Stimulated activated CD4-positive, alpha-beta T cell treated with anti-CD3 and anti-CD28 coated beads, Interleukin-2, amount 100 ng/mL, for 48 hours (primary cell): ENCODE measurements at regions not wholly inside any gene's neighbourhood (a gene's known extent, or its start where the extent isn't known, plus 50 kb on each side); places are given as distances from the start of the nearest gene placed in this dataset.
"Not testable (repeated sequence)": the region's sequence is repeated elsewhere in the genome, so short reads cannot be mapped to it uniquely, and the experiment has no call there.

Experiments used
- DNase-seq, 2 donors: peaks; one replicate each; pipeline ENCODE4 v3.0.0-alpha.2; 2020

- no peak for DNase-seq
Measured at GRCh38 chr3:118244761-118245160, 789.9 kb downstream of the IGSF11 start.

DNA sequence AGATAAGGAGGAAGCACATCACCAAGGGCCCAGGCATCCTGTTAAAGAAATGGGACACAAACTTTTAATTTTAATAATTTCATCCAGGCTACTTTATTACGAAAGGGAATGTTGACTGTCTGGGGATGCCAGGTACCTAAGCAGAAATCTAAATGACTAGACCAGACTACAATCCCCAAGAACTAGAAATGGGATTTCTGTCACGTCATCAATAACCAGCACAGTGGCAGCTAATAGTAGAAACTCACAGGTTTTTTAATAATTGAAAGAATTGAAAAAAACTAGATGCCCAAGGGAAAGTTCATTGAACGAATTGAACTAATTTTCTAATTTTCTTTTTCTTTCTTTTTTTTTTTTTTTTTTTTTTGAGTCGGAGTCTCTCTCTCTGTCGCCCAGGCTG lies 789.3 kb downstream of the IGSF11 start:
- DNase-seq: no peak

DNA sequence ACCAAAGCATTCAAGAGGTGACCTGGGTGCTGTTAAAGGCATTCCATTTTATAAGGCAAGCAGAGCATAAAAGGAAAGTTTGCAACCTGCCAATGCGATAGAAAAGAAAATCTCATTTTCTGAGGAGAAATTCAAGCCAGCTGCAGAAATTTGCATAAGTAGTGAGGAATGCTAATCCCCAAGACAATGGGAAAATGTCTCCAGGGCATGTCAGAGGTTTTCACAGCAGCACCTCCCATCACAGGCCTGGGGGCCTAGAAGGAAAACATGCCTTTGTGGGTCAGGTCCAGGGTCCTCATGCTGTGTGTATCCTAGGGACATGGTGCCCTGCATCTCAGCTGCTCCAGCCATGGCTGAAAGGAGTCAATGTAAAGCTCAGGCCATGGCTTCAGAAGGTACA lies 775.8 kb downstream of the IGSF11 start:
- not testable (repeated sequence) for DNase-seq

DNA sequence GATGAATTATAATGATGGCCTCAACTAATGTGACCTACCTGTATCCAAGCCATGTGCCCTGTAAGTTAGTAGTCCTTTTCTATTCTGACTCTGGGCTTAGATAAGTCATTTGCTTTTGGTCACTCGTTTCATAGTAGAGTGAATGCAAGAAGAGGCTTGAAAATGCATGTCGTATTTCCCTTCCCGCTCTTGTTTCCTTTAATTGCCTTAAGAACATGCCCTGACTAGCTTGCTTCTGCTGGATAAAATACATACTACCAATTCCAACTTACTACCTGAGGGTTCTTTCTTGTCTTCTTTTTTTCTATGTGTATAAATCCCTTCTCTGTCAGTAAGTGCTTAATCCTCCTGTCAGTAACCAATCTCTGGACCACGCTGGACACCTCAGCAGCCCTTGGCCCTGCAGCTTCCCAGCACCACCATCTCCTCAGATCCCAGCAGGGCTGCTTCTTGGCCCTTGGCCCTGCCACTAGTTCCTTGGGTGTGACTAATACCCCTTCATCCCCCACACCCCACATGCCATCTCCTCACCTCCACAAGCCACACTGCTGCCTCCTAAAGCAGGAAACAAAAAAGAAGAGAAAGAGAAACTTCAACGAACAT lies 771.7 kb downstream of the IGSF11 start:
- no peak for DNase-seq

GRCh38 chr3:118267588-118267987 lies 767.1 kb downstream of the IGSF11 start:
- no peak for DNase-seq

- no peak for DNase-seq
Measured at GRCh38 chr3:118269537-118270125, 765.0 kb downstream of the IGSF11 start.

DNA sequence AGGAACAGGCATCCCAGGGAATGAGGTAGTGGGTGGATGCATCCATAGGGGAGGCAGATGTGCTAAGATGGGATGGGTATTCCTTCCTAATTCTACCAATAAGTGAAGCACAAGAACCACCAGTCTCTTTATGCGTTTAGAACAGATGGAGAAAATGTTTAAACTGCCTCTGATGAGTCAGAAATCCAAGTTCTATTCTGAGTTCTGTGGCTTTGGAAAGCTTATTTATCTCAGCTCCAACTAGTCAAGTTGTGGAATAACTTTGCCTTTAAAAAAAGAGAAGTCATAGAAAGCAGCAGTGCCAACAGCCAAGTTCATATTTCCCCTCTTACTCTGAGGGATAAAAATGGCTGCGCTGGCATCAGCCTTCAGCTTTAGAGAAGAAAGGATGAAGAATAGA lies 761.7 kb downstream of the IGSF11 start:
- no peak for DNase-seq

GRCh38 chr3:118277814-118278213 lies 756.8 kb downstream of the IGSF11 start:
- DNase-seq: no peak

GRCh38 chr3:118292841-118293240 lies 741.8 kb downstream of the IGSF11 start:
- no peak for DNase-seq

DNA sequence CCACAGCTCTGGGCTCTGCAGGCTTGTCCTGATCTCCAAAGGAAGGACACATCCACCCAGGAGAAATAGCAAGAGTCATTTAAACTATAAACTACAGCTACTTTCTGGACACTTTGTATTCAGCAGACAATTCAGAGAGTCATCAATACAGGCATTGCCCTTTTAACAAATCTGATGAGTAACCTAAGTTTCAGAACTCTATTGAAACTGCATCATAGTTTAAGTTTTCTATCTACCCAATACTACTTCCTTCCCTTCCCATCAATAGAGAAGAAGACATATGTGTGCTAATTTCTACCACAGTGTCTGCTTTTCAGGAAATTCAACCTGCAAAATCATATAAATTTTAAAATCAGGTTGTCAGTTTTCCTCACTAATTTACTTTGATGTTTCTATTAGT lies 736.5 kb downstream of the IGSF11 start:
- DNase-seq: no peak

GRCh38 chr3:118304557-118304956 lies 730.1 kb downstream of the IGSF11 start:
- no peak for DNase-seq

- DNase-seq: no peak
Measured at GRCh38 chr3:118332699-118333098, 701.9 kb downstream of the IGSF11 start.

DNA sequence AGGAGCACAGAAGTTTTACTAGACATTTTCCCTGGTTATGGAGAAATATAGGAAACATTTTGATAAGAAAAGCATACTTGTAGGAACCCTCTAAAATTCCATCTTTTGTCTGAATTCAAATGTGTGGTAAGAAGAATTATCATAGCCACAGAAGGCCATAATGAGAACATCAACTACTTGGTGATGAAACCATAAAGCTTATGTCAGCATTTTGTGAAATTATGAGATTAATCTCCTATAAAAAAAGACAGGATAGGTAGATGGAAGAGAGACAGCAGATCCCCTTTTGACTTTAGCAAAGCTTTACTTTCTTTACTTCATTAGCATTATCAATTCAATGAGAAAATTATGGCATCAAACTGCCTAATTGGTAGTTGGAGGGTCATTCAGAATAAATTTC lies 697.0 kb downstream of the IGSF11 start:
- DNase-seq: no peak

DNA sequence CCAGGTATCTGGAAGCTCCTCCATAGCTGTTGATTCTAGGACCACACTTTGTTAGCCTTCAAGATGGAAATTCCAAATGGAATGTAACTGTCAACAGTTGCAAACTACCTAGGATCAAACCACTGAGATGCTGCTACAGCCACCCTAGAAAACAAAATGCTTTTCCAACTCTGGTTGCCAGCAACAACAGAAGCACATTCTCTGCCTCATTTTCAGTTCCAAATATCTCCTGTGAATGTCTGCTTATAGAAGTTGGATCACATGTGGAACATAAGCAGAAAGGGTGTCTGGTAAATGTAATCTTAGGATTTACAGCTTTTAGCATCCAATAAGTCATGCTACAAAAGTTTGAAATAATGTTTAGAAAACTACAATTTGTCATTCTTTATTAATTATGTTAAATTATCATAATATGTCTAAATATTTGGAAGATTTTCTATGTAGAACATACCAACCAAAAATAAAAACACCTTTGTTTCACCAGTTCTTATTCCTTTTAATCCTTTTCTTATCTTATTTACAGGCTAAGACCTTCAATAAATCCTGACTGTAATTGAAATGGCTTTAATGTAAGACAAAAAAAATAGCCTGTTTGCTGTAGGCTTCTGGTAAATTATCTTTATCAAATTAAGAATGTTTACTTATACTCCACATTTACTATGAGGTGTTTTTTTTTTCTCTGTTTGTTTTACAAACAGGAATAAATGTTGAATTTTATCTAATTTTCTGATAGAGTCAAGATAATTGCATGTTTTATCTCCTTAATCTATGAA lies 687.1 kb downstream of the IGSF11 start:
- no peak for DNase-seq

GRCh38 chr3:118348169-118348557 lies 686.5 kb downstream of the IGSF11 start:
- no peak for DNase-seq

- no peak for DNase-seq
Measured at GRCh38 chr3:118354556-118354955, 680.1 kb downstream of the IGSF11 start.

DNA sequence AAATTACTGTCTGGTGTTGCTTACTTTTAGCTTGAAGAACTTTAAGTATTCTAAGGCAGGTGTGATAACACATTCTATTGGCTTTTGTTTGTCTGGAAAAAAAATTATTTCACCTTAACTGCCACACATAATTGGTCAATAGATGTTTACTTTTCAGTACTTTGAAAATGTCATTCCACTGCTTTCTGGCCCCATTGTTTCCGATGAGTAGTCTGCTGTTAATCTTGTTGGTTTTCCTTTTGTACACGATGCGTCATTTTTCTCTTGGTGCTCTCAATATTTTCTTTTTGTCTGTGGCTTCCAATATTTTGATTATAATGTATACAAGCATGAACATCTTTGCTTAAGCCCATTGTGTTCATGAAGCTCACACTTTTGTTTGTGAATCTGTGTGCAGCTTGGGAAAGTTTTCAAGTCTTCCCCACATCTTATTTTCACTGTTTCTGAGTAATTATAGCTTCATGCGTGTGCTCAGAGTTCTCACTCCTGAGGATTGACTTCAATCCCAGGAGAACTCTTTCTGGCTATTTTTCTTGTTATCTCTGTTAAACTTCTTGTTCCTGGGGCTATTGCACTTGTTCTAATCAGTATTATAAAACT lies 664.7 kb downstream of the IGSF11 start:
- DNase-seq: no peak

- DNase-seq: no peak
Measured at GRCh38 chr3:118380576-118380975, 654.1 kb downstream of the IGSF11 start.

DNA sequence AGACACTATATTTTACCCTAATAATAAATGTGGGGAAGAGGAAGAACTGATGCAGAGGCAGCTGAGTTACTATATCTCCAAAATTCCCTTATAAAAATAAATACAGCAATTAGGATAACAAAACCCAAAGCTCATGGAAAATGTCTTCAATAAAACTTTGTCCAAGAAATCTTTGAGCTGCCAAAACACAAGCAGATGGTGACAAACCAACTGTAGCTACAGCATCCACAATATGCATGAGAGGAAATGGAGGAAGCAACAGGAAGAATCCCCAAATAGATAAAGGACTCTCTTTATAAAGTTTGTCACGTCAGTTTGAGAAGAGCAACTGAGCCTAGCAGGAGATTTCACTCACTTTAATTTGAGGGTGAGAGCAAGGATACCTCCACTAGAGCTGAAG lies 638.2 kb downstream of the IGSF11 start:
- no peak for DNase-seq

DNA sequence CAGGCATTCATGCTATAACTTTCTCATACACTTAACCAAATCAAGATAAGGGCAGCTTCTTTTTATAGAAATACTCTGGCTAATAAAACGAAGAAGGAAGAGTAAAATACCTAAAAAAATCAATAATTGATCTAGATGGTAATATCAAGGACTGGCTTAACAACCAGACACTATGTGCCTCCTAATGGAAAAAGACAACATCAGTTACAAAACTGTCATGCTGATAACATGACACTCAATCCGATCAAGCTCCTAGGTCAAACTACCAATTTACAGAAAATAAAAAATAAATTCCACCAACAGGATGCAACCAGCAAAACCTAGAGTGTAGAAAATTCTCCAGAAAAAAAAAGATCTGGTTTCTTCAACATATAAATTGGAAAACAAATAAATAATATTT lies 634.6 kb downstream of the IGSF11 start:
- no peak for DNase-seq

DNA sequence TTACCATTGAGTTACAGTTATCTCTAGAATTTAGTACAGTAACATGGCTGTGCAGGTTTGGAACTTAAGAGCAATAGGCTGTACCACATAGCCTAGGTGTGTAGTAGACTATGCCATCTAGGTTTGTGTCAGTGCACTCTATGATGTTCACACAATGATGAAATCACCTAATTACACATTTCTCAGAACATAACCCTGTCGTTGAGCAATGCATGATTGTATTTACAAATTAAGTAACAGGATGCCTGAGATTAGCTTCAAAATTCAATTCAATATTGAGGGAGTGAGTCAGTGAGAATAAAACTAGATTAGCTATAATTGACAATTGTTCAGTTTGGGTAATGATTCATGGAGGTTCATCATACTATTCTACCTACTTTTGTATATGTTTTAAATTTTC lies 633.8 kb downstream of the IGSF11 start:
- DNase-seq: no peak

- no peak for DNase-seq
Measured at GRCh38 chr3:118401887-118402286, 632.8 kb downstream of the IGSF11 start.

DNA sequence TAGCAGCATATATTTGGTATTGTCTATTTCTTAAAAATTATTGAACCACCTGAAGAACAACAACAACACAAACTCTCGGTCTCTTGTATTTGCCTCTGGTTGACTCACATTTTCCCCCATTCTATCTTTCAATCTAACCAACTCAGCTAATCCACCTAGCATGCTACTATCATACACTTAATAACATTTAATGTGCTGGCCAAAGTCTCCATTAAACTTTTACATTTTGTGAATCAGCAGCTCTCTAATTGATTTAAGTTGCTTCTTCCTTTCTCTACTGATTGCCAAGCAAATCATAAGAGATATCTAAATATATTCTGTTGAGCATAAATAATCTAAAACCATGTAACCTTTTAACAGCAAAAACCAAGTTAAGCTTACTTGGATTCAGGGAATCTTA lies 631.7 kb downstream of the IGSF11 start:
- DNase-seq: no peak

GRCh38 chr3:118406562-118406961 lies 628.1 kb downstream of the IGSF11 start:
- no peak for DNase-seq
